HG03460 (cell line): ENCODE measurements at regions not wholly inside any gene's neighbourhood (a gene's known extent, or its start where the extent isn't known, plus 50 kb on each side); places are given as distances from the start of the nearest gene placed in this dataset.

Experiments used
- ATAC-seq: cut with Tn5 transposase; IDR thresholded peaks from one replicate; pipeline ENCODE4 v1.9.1; 2021; ENCODE audit not compliant: unreplicated experiment

DNA sequence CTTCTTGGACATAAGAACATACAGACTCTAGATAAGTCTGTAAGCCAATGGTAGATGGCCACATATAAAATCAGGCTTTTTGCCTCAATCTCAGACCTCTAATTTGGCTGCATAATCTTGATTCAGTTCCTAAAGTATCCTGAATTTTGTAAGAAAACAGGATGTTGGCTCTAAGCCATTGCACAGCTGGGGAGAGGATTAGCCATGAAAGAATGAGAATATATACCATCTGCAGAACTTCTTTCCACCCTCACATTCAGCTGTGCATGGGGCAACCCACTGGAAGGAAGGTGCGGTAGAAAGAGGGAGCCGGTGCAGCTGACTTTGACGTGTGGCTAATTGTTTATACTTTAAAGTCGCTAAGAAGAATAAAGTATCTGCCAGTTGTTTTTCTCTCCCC, 1061.6 kb upstream of the FAM98A start:
- no peak for ATAC-seq

GRCh38 chr2:34656632-34657031, 1057.5 kb upstream of the FAM98A start:
- no peak for ATAC-seq

DNA sequence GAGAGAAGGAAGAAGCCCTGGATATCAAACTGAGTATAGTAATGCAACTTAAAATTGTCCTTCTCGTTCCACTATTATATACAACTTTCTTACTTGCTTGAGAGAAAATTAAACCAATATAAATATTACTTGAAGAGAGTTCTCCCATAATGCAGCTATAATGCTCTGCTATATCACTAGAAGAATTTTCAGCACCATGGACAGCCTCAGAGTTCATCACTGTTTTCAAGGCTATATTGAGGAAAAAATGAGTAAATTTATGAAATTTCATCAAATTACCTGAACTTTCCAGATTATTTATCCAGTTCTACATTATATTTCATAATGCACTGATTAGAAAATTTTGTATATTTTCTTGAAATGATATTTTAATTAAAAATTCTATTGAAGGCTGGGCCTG, 1053.5 kb upstream of the FAM98A start:
- no peak for ATAC-seq

DNA sequence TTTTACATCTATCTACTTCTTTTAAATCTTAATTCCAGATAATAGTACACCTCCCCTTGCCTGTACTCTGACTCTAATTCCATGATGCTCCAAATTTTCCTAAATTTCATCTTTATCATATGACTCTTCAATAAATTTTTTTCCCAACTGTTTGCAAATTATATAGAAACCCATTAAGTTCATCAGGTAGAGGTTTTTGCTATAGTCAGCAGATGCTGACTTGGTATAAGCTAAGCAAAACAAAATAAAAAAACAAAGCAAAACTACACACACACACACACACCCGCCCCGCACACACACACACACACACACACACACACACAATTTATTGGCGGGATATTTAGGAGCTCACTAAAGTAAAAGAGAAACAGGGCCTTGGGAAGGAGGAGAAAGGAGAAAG, 1047.8 kb upstream of the FAM98A start:
- no peak for ATAC-seq

DNA sequence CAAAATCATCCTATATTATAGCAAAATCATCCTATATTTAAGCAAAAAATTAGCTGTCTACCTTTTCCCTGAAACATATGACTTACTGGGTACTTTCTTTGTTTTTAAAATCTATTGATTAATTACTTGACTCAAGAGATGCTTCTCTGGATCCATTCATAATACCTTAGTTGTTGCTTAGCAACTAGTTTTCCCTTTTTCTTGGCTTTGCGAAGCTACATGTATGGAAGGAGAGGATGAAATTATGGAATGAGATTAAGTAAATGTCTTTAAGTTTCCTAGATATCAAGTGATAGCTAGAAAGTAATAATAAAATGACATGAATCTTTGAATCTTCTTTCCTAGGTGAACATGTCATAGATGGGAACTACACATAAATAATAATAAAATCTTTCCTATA, 1033.2 kb upstream of the FAM98A start:
- no peak for ATAC-seq

- ATAC-seq = no peak
These were observed 1027.9 kb upstream of the FAM98A start for GRCh38 chr2:34627003-34627402.

GRCh38 chr2:34604164-34604563, 1005.1 kb upstream of the FAM98A start:
- ATAC-seq = no peak

DNA sequence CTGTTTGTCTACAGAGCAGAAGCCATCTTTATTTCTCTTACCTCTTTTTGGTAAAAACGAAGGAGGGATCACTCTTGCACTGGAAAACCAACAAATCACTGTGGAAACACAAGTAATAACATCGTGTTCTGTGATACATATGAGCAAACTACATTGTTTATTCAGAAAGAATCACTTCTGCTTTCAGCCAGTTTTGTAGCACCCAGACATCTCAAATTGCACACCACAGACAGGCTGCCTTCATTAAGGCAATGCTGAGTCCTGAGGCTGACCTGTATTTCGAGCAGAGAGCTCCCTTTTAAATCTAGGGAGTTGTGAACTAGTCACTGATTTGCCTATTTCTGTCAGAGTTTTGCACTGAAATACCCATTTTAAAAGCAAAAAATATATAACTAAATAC, 1003.2 kb upstream of the FAM98A start:
- no peak for ATAC-seq

DNA sequence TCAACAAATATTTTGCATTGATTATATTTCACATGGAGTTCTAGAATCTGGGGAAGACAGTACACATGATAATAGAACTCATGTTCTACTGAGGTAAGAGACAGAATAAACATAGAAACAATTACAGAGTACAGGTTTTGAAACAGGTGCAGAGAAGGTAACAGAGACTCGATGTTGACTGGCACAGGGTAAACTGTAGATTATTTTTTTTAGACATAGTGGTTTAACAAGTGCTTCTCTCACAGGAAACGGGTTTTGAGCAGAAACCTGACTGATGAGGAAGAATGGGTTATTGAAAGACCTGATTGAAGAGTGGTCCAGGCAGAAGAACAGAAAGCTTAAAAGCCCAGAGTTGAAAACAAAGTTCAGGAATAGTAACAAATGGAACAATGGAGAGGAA, 1002.5 kb upstream of the FAM98A start:
- no peak for ATAC-seq

DNA sequence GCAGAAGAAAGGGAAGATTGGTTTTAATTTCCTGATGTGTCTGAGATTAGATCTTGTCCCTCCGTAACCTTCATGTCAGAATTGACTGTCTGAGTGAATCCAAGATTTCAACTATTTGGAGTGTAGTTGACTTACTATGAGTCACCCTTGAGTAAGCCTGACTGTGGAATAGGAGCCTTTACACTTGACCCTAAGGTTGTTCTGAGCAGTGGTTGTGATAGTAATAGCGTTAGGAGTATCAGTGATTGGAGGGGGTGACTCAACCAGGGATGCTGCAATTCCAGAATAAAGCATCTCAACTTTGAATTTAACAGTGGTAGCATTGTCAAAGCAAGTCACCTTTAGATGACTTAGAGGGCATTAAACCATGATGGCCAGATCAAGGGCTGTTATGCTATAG, 979.5 kb upstream of the FAM98A start:
- ATAC-seq = no peak

DNA sequence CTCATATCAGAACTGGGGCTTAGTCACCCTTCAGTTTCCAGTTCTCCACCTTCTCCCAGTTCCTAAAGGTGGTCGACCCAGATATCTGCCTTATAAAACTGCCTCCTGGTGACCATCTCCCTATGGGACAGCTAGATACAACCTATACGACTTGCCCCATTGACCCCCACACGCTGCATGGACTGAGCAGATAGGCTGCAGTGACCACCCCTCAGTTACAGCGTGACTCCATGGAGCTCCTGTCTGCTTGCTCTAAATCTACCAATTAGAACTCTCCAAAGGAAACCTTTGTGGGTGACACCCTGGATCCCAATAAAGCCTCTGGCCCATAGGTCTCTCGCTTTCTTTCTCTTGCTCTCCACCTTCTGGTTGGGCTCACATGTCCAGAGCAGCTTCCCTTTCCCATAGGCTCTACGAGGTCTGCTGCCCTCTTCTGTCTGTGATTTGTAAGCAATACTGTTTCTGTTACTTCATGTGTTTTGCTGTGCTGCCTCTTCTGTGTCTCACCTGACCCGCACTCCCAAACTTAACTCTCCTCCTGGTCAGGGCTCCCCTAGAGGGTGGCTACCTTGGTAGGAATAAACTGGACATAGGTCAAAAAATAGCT, 971.3 kb upstream of the FAM98A start:
- ATAC-seq = no peak

DNA sequence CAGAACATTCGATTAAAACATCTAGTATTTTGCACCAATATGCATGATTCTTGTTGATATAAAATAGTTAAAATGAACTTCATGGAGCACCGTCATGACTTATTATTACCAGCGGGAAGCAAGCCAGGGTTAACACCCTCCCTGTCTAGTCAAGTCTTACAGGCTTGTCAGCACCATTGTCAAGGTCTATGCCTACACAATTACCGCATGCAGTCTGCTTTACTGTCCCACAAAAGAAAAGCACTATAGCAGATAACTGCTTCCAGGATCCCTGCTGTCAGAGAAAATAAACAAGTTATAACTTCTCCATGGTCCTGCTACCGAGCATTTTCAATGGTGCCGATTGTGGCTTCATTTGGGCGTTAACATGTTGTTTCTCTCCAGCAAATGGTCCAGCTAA, 968.0 kb upstream of the FAM98A start:
- no peak for ATAC-seq

DNA sequence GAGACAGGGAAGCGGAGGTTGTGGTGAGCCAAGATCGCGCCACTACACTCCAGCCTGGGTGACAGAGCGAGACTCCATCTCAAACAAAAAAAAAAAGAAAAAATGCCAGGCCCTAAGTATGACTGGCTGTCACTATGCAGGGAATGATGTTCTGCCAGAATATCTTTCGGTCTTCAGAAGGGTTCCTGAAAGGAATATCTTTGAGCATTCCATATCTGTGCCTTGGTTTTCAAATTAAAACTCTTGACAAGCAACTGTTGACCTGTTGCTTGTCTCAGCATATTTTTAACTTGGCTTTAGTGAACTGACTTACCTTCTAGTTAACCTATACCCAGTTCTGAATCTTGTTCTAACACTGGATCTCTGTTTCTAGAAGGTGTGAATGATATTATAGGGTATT, 953.2 kb upstream of the FAM98A start:
- no peak for ATAC-seq

DNA sequence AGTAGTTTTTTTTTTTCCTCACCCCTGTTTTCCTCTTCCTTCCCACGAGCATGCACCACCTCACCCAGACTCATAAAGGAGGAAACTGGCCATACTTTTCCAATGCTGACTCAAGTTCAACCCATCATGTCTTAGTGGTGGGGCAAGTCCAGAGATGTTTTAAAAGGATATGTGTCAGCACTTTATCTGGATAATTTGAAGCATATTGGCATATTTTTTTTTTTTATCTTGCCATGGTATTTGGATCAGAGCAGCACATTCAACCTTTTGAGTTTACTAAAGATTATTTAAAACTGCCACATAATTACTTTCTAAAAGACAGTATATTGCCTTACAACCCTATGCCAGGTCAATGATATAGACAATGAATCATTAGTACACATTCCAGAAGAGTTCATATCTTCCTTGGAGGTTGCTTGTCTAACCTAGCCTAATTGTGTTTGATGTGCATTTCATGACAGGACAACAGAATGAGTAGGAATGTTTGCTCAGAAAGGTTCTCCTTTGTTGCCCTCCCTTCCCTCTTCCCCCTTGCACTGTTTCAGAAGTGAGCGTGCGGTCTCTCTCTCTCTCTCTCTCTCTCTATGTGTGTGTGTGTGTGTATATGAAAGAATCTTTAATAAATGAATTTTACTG, 950.7 kb upstream of the FAM98A start:
- ATAC-seq = no peak

- no peak for ATAC-seq
These were observed 948.8 kb upstream of the FAM98A start for GRCh38 chr2:34547900-34548299.

DNA sequence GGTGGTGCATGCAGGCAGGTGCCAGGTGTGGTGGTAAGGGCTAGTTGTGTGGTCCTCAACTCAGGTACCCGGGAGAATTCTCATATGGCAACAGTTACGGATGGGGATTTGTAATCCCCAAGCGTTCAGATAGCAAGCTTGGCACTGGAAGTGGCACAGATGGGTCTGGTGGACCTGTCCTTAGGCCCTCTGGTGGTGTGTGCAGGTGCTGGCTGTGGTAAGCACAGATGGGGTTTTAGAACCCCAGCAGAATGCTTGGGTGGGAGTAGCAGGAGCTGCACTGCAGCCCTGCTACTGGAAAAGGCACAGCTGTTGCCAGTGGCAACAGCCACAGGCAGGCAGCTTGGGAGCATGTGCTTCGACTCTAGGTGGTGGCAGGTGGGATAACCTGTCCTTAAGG, 948.2 kb upstream of the FAM98A start:
- ATAC-seq = no peak

DNA sequence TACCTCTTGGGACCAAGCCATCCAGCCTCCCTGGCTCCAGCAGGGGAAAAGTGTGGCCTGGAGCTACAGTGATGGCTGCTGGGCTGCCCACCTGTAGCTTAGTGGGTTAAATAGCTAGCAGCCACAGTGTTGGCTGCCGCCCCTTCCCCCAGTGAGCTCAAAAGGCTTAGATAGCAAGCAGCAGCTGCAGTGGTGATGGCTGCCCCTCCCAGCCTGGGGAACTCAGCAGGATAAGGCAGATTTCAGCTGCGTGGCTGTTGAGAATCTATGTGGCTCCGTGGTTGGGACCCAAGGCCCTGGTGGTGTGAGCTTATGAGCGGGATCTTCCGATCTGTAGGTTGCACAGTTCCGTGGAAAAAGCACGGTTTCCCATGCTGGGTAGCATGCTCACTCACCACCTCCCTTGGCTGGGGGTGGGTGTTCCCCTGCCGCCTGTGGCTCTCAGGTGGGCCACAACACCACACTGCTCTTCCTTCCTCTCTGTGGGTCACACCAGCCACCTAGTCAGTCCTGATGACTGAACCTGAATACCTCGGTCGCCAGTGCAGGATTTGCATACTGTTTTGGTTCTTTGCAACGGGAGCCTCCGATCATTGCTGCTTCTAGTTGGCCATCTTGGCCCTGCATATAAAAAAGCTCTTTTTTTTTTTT, 946.5 kb upstream of the FAM98A start:
- ATAC-seq = no peak

DNA sequence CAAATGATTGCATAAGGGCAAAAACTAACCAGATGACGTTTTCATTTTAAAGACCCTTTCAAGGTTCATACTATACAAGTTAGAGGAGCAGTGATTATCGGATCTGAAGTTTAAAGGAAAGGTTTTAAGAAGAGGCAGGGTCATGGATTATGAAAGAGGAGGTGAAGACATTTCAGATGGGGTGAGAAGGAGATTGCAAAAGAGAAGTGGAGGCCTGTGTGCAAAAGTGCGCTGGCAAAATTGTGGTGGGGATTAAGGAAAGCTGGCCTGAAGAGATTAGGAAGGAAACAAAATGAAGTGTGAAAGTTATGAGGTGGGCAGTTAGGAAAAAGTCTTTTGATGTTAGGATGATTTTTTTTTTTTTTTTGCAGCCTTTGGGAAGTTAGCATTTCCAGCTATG, 935.7 kb upstream of the FAM98A start:
- ATAC-seq = no peak

DNA sequence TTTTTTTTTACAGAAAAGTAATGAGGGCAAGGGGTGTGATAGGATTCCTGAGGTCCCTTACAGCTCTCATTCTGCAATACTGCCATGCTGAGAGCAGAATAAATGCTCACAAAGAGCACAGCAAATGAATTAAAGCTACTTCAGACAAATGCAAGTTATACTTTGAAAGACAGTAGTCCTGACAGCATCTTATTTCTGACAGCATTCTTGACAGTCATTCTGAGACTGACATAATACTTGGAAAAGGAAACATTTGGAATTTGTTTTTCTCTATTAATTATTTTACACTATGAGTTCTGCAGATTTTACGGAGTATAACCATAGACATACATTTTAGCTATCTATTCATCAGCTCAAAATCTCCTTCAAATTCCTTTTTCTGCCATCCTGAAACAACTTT, 935.2 kb upstream of the FAM98A start:
- ATAC-seq = no peak

DNA sequence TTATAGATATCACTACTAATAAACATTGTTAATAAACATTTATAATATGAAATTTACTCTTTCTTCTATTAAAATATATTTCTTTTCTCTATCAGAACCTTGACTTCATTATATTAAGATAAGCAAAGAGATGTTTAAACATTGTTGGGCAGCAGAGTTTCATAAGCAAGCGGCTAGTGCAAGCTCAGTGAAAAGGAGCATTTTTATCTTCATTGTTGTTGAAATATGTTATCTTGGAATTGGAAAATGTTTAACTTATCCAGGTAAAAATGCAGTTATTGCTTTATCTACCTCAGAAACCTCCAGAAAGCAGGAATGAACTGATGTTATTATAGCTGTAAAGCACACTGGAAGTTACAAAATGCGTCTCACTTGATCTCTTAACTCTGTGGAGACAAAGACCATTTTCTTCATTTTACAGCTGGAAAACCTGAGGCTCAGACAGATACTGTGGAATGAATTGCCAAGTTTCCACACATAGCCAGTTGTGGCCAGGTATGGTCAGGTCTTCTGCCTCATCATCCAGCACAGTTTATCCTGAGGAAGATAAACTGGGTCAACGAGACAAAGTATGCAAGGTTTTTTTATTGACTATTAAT, 934.6 kb upstream of the FAM98A start:
- no peak for ATAC-seq

DNA sequence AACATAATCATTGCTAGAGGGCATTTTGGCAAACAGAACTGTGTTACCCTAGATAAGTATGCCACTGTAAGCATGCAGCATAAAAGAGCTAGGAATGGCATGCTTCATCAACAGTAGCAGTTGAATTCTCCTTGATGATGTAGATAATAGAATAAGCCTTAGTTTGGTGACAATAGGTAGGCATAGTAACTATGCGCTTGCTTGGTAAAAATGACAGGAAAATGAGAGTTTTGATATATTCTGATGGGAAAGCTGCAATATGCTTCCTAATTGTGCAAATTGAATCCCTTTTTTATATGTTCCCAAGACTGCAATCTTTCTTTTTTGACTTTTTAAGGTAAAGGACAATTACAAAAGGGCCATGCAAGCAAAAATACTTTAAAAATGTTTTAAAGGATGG, 930.9 kb upstream of the FAM98A start:
- ATAC-seq = no peak

- no peak for ATAC-seq
These were observed 924.9 kb upstream of the FAM98A start for GRCh38 chr2:34523958-34524514.
